GM18499 (cell line): ENCODE measurements at regions not wholly inside any gene's neighbourhood (a gene's known extent, or its start where the extent isn't known, plus 50 kb on each side); places are given as distances from the start of the nearest gene placed in this dataset.

Source experiments
- ATAC-seq: cut with Tn5 transposase; IDR thresholded peaks from one replicate; pipeline ENCODE4 v1.9.1; 2021; ENCODE audit warnings: moderate number of reproducible peaks; ENCODE audit not compliant: insufficient read depth, unreplicated experiment

- ATAC-seq, result no peak
Observed at GRCh38 chr12:90335566-90335965, 619.4 kb downstream of the CCER1 start.

- no peak for ATAC-seq
Observed at GRCh38 chr12:90333939-90334338, 621.0 kb downstream of the CCER1 start.

DNA sequence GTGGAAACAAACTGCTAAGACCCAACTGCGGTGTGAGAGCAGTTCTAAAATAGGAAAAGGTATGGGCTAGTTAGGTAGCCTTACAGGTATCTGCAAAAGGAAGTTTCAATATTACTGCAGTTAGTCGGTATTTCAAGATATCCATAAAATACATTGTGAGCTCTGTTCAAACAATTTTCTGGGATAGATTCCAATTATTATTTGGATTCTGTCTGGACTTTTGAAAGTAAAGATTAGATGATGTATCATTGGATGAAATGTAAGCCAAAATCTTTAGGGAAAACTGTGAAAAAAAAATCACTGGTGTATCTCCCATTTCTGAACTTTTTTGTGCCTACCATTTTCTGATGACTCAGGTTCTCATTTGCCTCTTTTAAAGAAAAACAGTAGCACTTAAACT is 621.6 kb downstream of the CCER1 start:
- no peak for ATAC-seq

DNA sequence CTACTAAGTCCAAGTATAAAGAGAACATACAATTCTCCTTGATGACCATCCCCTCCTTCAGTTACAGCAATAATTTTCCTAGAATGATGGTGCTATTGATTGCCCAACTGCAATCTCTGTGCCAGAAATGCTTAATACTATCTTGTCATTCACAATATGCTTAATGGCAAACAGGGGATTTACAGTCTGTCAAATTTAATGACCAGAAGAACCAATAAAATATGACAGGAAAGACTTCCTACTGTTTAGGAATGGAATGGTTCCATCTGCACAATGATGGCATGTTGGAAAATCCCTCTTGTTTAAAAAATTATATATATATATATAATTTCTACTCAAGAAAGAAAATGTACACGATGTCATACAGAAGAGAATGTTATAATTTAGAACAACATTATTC is 623.2 kb downstream of the CCER1 start:
- no peak for ATAC-seq

DNA sequence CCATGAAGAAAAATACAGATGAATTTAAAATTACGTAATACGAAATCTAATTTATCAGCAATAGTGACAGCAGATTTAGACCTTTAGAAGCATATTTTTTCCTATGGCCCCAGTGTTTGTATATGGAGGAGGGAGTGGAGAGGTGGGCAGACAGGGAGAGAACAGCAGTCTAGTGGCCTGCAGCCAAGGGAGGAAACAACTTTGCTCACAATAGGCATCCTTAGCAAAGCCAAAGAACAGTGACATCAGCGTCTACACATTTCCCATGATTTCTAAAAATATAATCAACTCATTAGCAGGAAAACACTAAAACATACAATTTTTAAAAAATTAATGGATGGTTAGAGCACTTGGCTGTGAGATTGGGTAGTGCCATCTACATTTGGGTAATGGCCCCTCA is 622.6 kb upstream of the ATP2B1 start:
- ATAC-seq, result no peak

- ATAC-seq, result no peak
Observed at GRCh38 chr12:90327793-90328743, 619.4 kb upstream of the ATP2B1 start.

- ATAC-seq, result no peak
Observed at GRCh38 chr12:90323217-90323616, 614.6 kb upstream of the ATP2B1 start.

DNA sequence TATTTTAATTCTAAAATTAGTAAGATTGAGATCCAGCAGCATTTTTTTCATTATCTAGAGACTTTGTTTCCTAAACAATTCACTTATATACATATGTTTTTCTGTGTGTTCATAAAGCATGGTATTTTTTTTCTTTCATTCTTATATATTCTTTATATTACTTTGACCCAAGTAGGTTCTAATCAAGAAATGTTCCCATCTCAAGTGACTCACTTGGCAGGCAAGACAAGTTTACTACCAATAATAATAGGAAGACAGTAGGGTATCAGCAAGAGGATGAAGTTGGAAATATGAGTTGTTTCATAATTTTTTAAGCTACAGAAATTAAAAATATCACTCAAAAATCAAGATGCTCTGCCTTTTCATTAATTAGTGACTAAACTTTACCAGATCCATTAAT is 613.4 kb upstream of the ATP2B1 start:
- ATAC-seq, result no peak

- ATAC-seq, result no peak
Observed at GRCh38 chr12:90321369-90321768, 612.7 kb upstream of the ATP2B1 start.

GRCh38 chr12:90311561-90311960 is 602.9 kb upstream of the ATP2B1 start:
- ATAC-seq, result no peak

DNA sequence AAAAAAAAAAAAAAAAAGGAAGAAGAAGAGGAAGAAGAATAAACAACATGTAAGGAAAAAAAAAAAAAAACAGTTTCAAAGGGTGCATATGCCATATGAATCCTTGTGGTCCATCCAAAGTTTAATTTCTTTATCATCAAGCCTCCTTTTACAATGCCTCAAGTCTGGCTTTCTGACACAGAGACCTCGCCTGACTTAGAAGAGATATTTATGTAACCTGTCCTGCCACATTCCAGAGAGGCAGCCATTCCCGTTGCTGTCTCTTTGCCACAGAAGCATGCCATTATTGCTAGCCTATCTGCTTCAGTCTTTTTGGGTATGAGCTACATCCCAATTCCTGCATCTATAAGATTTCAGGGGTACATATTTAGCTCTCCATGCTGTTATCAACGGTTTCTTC is 596.7 kb upstream of the ATP2B1 start:
- no peak for ATAC-seq

- ATAC-seq, result no peak
Observed at GRCh38 chr12:90304231-90304630, 595.6 kb upstream of the ATP2B1 start.

DNA sequence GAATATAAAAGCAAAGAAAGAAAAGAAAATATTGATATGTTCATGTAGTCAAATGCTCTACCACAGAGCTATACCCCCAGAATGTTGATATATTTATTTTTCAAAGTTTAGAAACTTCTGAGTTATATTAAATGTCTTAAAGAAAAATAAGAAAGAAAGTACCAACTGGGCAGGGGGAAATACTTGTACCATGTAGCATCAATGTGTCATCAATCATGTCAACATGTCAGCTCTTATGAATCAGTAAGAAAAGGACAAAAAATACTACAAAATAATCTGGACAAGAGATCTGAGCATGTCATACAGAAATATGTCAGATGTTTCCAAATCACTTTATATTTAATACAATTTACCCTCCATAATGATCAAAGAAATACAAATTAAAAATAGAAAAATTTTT is 595.1 kb upstream of the ATP2B1 start:
- no peak for ATAC-seq

DNA sequence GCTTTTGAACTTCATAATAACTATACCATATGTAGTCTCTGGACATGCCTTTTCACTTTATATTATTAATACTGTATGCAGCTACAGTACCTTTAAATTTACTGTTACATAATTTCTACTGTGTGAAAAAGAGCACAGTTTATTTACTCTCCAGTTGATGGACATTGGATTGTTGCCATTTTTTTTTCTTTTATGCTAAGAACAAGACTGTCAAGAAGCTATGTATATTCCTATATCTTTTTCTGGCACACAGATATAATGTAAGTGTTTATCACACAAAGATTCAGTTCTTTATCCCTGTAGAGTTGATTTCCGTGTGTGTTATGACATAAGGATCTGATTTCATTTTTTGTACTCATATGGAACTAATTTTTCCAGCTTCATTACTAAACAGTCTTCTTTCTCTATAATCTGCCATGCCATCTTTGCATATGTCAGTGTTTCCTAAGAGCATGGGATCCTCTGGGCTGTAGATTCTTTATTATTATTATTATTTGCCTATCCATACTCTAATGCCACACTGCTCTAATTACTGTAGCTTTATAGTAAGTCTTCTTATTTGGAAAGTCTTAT is 593.0 kb upstream of the ATP2B1 start:
- ATAC-seq, result no peak

DNA sequence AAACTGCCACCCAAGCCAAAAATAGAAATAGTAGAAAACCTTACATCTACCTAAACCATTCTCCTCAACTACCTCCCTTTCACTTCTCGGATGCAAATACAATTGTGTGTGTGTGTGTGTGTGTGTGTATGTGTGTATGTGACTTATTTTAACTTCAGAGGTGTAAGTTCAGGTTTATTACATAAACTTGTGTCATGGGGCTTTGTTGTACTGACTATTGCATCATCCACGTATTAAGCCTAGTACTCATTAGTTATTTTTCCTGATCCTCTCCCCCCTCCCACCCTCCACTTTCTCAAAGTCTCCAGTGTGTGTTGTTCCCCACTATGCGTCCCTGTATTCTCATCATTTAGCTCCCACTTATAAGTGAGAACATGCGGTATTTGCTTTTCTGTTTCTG is 592.5 kb upstream of the ATP2B1 start:
- ATAC-seq, result no peak

DNA sequence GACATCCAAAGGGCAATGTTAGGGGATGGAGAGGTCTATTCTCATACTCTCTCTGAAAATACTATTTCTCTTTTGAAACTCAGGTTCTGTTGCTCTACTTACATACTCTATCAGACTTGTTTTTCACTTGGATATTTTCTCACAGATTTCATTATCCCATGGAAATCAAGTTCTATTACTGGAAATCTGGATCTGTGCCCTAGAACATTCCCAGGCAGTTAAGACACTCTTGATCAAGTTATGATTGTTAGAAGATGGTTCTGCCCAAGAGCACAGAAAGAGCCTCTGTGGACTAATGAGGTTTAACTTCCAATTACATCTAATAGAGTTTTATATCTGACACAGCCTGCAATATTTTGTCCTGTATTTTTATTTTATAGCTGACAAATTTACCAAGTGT is 591.0 kb upstream of the ATP2B1 start:
- no peak for ATAC-seq

DNA sequence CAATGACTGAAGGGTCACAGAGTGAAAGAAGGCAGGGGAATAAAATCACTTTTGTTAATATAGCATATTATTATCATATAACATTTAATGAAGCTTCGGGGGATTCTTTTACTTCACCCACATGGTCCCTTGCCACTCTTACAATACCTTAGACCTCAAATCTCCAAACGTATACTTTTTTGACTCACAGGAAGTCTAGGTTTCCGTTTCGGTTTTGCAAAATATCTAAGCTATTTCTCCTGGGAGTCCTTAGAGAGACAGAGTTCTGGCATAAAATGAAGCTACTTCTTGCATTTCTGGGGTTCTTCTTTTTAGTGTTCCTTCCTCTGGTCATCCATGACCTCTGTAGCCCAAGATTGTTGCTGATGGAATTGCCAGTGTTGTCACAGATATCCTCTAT is 590.5 kb upstream of the ATP2B1 start:
- ATAC-seq, result peak; percentile 98

- ATAC-seq, result no peak
Observed at GRCh38 chr12:90298289-90298948, 589.8 kb upstream of the ATP2B1 start.

- ATAC-seq, result no peak
Observed at GRCh38 chr12:90295858-90296257, 587.2 kb upstream of the ATP2B1 start.

DNA sequence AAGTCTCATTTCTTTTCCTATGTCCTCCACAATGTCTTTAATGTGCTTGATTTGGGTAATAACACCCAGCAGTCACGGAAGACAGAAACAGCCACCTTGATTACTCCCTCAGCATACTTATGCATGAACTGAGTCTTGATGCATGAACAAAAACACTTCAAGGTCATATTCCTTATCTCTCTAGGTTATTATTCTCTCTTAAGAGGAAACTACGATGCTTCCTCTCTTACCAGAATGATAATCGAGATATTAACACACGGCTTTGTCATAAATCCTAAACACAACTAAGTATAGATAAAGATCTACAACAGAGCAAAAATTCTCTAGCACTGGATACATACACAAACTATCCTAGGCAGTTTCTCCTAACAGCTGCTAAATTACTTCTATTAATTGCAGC is 583.5 kb upstream of the ATP2B1 start:
- no peak for ATAC-seq
